GM18498 (cell line): ENCODE measurements at regions not wholly inside any gene's neighbourhood (a gene's known extent, or its start where the extent isn't known, plus 50 kb on each side); places are given as distances from the start of the nearest gene placed in this dataset.

ENCODE experiments used
- ATAC-seq: cut with Tn5 transposase; IDR thresholded peaks from one replicate; pipeline ENCODE4 v1.9.1; 2021; ENCODE audit warnings: mild to moderate bottlenecking, moderate library complexity; ENCODE audit not compliant: unreplicated experiment

- ATAC-seq = no peak
Measured at GRCh38 chr18:29644276-29644675, 1398.3 kb downstream of the DSC3 start.

GRCh38 chr18:29629493-29630036 is 1413.0 kb downstream of the DSC3 start:
- ATAC-seq = no peak

- no peak for ATAC-seq
Measured at GRCh38 chr18:29626094-29626493, 1416.4 kb downstream of the DSC3 start.

GRCh38 chr18:29616867-29617266 is 1425.7 kb downstream of the DSC3 start:
- ATAC-seq = no peak

- ATAC-seq = no peak
Measured at GRCh38 chr18:29608982-29609381, 1432.1 kb upstream of the CDH2 start.

GRCh38 chr18:29605365-29605764 is 1428.4 kb upstream of the CDH2 start:
- no peak for ATAC-seq

- ATAC-seq = no peak
Measured at GRCh38 chr18:29596959-29597358, 1420.0 kb upstream of the CDH2 start.

GRCh38 chr18:29594493-29594892 is 1417.6 kb upstream of the CDH2 start:
- ATAC-seq = no peak

- no peak for ATAC-seq
Measured at GRCh38 chr18:29588446-29589100, 1411.6 kb upstream of the CDH2 start.

- no peak for ATAC-seq
Measured at GRCh38 chr18:29586210-29586609, 1409.3 kb upstream of the CDH2 start.

- peak; percentile 92 for ATAC-seq
Measured at GRCh38 chr18:29560270-29560669, 1383.3 kb upstream of the CDH2 start.

- no peak for ATAC-seq
Measured at GRCh38 chr18:29556070-29556469, 1379.1 kb upstream of the CDH2 start.

- no peak for ATAC-seq
Measured at GRCh38 chr18:29549759-29550158, 1372.8 kb upstream of the CDH2 start.

- no peak for ATAC-seq
Measured at GRCh38 chr18:29547626-29548025, 1370.7 kb upstream of the CDH2 start.

GRCh38 chr18:29540548-29540947 is 1363.6 kb upstream of the CDH2 start:
- ATAC-seq = no peak

- no peak for ATAC-seq
Measured at GRCh38 chr18:29531746-29532145, 1354.8 kb upstream of the CDH2 start.

- no peak for ATAC-seq
Measured at GRCh38 chr18:29523371-29523770, 1346.4 kb upstream of the CDH2 start.

GRCh38 chr18:29512761-29513160 is 1335.8 kb upstream of the CDH2 start:
- no peak for ATAC-seq

- ATAC-seq = no peak
Measured at GRCh38 chr18:29512203-29512602, 1335.3 kb upstream of the CDH2 start.

GRCh38 chr18:29501952-29502351 is 1325.0 kb upstream of the CDH2 start:
- ATAC-seq = no peak

GRCh38 chr18:29496152-29496680 is 1319.3 kb upstream of the CDH2 start:
- no peak for ATAC-seq

GRCh38 chr18:29494371-29494770 is 1317.4 kb upstream of the CDH2 start:
- no peak for ATAC-seq

- ATAC-seq = no peak
Measured at GRCh38 chr18:29491907-29492306, 1315.0 kb upstream of the CDH2 start.
